ENCODE measurements at regions not wholly inside any gene's neighbourhood (a gene's known extent, or its start where the extent isn't known, plus 50 kb on each side); places are given as distances from the start of the nearest gene placed in this dataset.

DNA sequence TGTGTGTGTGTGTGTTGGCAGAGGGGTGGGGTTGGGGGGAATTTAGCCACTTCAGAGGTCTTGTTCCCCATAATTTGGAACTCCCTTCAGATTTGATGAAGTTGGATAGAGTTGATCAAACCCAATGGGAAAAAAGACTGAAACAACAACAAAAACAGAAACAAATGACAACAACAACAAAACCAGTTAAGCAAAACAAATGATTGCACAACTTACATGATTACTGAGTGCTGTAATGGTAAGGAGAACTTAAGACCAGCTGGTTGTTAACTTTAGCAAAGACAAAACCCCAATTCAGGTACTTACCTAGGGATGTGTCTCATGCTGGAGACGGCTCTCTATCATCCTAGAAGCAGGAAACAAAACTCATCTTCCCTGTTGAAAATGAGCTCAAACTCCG is 107.8 kb upstream of the DDHD1 start:
- TF ChIP-seq CTCF (conservative IDR thresholded peaks at IDR 0.05; ENCODE audit: low read depth, low read length) (no peak), EZH2 (IDR thresholded peaks at IDR 0.05; ENCODE audit: low read length, unreplicated experiment) (no peak)

Measured in PC-3 (cell line).